ENCODE measurements at regions not wholly inside any gene's neighbourhood (a gene's known extent, or its start where the extent isn't known, plus 50 kb on each side); places are given as distances from the start of the nearest gene placed in this dataset.

DNA sequence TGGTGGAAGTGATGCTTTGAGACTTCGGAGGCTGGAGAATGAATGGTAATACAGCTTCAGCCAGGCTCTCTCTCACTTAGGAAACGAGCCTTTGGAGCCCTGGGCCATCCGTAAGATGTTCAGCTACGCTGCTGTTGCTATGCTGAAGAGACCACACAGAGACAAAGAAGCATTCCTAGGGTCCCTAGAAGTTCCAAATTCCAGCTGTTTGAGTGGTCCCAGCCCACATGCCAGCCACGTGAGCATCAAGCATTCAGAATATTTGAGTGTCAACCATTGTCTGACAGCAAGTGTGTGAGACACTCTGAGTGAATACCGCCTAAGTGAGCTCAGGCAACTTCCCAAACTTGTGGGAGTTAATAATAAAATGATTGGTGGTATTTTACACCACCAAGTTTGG lies 212.9 kb downstream of the CD47 start:
- H3K27me3 Mint-ChIP-seq (ENCODE audit: insufficient read depth, unreplicated experiment) = no peaks in the 10 kb centered on the region

DNA sequence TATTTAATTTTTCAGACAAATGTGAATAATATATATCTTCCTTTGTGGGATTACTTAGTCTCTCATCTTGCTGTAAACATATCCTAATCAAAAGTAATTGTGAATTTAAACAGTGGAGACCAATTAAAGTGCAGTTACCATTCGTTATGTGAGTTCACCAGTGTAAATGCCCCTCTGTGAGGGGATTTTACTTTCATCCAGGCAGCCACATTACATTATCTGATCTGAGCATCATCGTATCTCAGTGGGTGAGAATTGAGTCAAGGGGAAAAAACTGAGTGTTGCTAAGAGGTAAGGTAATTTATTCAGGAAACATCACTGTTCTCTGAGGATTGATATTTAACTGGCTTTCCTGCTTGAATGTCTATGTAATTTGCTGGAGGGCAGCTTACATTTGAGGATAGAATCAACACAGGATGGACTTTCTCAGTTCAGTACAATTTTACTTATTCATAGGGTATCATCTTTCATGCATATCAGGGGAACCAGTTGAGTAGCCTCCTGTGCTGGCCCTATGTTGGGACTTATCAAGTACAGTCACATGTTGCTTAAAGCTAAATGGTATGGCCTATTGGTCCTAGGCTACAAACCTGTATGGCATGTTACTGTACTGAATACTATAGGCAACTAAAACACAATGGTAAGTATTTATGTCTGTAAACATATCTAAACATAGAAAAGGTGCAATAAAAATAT lies 219.7 kb downstream of the CD47 start:
- no peaks in the 10 kb centered on the region for H3K36me3 Mint-ChIP-seq (ENCODE audit: insufficient read depth, unreplicated experiment)
- intact Hi-C loops (cut with micrococcal nuclease) = no loop called here
- H3K9me3 Mint-ChIP-seq (ENCODE audit: unreplicated experiment) = no peaks in the 10 kb centered on the region
- POLR2A ChIA-PET = no interaction called here
- H3K4me1 Mint-ChIP-seq (ENCODE audit: insufficient read depth, unreplicated experiment) = no peaks in the 10 kb centered on the region
- CTCF ChIA-PET = interaction anchor here (0.8 kb wide), 1 partner anchor 106 kb away, joined by 4 read pairs; no protein-coding TSS in a partner anchor
- no peaks in the 10 kb centered on the region for H3K27me3 Mint-ChIP-seq (ENCODE audit: insufficient read depth, unreplicated experiment)
- H3K4me3 Mint-ChIP-seq (ENCODE audit: unreplicated experiment) = no peak overlapping the region
- no TSS peak for BruUV-seq (replicated peaks)
- TF ChIP-seq, protein P1, sequence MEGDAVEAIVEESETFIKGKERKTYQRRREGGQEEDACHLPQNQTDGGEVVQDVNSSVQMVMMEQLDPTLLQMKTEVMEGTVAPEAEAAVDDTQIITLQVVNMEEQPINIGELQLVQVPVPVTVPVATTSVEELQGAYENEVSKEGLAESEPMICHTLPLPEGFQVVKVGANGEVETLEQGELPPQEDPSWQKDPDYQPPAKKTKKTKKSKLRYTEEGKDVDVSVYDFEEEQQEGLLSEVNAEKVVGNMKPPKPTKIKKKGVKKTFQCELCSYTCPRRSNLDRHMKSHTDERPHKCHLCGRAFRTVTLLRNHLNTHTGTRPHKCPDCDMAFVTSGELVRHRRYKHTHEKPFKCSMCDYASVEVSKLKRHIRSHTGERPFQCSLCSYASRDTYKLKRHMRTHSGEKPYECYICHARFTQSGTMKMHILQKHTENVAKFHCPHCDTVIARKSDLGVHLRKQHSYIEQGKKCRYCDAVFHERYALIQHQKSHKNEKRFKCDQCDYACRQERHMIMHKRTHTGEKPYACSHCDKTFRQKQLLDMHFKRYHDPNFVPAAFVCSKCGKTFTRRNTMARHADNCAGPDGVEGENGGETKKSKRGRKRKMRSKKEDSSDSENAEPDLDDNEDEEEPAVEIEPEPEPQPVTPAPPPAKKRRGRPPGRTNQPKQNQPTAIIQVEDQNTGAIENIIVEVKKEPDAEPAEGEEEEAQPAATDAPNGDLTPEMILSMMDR (IDR thresholded peaks at IDR 0.05; ENCODE audit: unreplicated experiment) = no peak
- H3K27ac Mint-ChIP-seq (ENCODE audit: low read depth, unreplicated experiment) = peak overlapping the region; percentile 12
- DNase-seq (ENCODE audit: unreplicated experiment) = no peak

More for the DNA sequence above, 212.9 kb downstream of the CD47 start:
- intact Hi-C loops (cut with micrococcal nuclease) = no loop called here
- ChIA-PET CTCF (interaction anchor here (0.6 kb wide), 1 partner anchor 50 kb away, joined by 3 read pairs; no protein-coding TSS in a partner anchor), POLR2A (no interaction called here)
- TF ChIP-seq, protein P1 (IDR thresholded peaks at IDR 0.05; ENCODE audit: unreplicated experiment) = no peak
- Mint-ChIP-seq H3K4me3 (ENCODE audit: unreplicated experiment) (no peak overlapping the region), H3K36me3 (ENCODE audit: insufficient read depth, unreplicated experiment) (no peaks in the 10 kb centered on the region), H3K4me1 (ENCODE audit: insufficient read depth, unreplicated experiment) (no peaks in the 10 kb centered on the region), H3K9me3 (ENCODE audit: unreplicated experiment) (no peaks in the 10 kb centered on the region), H3K27ac (ENCODE audit: low read depth, unreplicated experiment) (no peak overlapping the region)
- no peak for DNase-seq (ENCODE audit: unreplicated experiment)
- BruUV-seq (replicated peaks) = no TSS peak

- no peak for DNase-seq (ENCODE audit: unreplicated experiment)
- Mint-ChIP-seq H3K27ac (ENCODE audit: low read depth, unreplicated experiment) (no peak overlapping the region), H3K4me3 (ENCODE audit: unreplicated experiment) (no peak overlapping the region), H3K9me3 (ENCODE audit: unreplicated experiment) (no peaks in the 10 kb centered on the region), H3K4me1 (ENCODE audit: insufficient read depth, unreplicated experiment) (no peaks in the 10 kb centered on the region), H3K27me3 (ENCODE audit: insufficient read depth, unreplicated experiment) (no peaks in the 10 kb centered on the region), H3K36me3 (ENCODE audit: insufficient read depth, unreplicated experiment) (no peaks in the 10 kb centered on the region)
- ChIA-PET CTCF (interaction anchor here (0.7 to 0.9 kb wide), 3 partner anchors 12 to 105 kb away, joined by 3 to 4 read pairs (median 3); no protein-coding TSS in a partner anchor), POLR2A (interaction anchor here (0.7 to 1.2 kb wide), 2 partner anchors 14 to 717 kb away, joined by 3 read pairs; no protein-coding TSS in a partner anchor)
- intact Hi-C loops (cut with micrococcal nuclease) = no loop called here
- TF ChIP-seq, protein P1 (IDR thresholded peaks at IDR 0.05; ENCODE audit: unreplicated experiment) = no peak
- no TSS peak for BruUV-seq (replicated peaks)
Measured at GRCh38 chr3:107870096-107870495, 220.7 kb downstream of the CD47 start.

DNA sequence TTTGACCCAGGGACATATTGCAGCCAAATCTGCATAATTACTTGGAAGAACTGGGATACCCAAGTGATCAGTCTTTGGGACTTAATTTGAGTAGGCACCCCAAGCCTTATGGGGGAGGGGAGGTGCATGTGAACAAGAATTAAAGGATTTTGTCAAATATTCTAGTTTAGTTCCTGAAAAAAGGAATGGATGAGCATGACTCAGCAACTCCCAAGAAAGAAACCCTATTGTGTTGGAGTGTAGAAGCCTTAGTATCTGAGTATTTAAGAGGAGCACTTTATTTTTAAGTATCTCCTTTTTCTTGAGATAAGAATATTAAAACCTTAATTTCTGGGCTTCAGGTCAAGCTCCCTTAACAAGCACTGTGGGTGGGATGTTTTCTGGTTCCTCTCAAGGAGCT lies 222.4 kb downstream of the CD47 start:
- Mint-ChIP-seq H3K9me3 (ENCODE audit: unreplicated experiment) (no peaks in the 10 kb centered on the region), H3K36me3 (ENCODE audit: insufficient read depth, unreplicated experiment) (no peaks in the 10 kb centered on the region), H3K27ac (ENCODE audit: low read depth, unreplicated experiment) (no peak overlapping the region), H3K4me1 (ENCODE audit: insufficient read depth, unreplicated experiment) (no peaks in the 10 kb centered on the region), H3K27me3 (ENCODE audit: insufficient read depth, unreplicated experiment) (no peaks in the 10 kb centered on the region), H3K4me3 (ENCODE audit: unreplicated experiment) (no peak overlapping the region)
- no peak for DNase-seq (ENCODE audit: unreplicated experiment)
- TF ChIP-seq, protein P1 (IDR thresholded peaks at IDR 0.05; ENCODE audit: unreplicated experiment) = no peak
- BruUV-seq (replicated peaks) = no TSS peak
- ChIA-PET CTCF (interaction anchor here (0.7 to 1.2 kb wide), 2 partner anchors 59 to 321 kb away, joined by 3 to 4 read pairs; no protein-coding TSS in a partner anchor), POLR2A (no interaction called here)
- intact Hi-C loops (cut with micrococcal nuclease) = no loop called here

Measured in MCF 10A (cell line).